A172 (cell line): ENCODE measurements at regions not wholly inside any gene's neighbourhood (a gene's known extent, or its start where the extent isn't known, plus 50 kb on each side); places are given as distances from the start of the nearest gene placed in this dataset.

Experiments
- DNase-seq: peaks from one replicate; pipeline ENCODE4 v3.0.0-alpha.2; 2015; ENCODE audit warnings: low spot score

DNA sequence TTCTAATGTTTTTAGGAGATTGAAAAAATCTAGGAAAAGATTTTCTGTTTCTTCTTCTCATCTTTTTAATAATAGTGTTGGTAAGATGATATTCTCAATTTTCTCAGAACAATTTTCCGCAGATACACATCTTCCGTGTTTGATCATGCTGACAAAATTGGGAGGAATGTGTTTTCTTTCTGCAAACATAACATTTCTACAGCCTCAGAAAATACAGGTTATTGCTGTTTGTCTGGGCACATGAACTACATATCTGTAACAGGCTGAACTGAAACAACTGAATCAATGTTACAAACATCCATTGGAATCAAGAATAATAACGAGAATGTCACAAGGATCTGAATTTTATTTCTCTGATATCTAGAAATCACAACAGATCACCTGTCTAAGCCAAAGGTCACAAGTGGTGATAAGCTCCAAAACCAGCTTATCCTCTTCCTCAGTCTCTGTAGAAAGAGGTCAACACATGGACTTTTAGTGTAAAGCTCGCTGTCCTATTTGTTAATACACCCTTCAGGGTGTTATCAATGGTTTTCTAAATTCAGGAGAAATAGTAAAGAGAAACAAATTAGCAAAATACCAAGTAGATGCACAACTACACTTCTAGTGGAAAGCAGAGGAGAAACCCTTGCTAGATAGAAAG is 197.3 kb upstream of the MARCKS start:
- DNase-seq, result no peak

DNA sequence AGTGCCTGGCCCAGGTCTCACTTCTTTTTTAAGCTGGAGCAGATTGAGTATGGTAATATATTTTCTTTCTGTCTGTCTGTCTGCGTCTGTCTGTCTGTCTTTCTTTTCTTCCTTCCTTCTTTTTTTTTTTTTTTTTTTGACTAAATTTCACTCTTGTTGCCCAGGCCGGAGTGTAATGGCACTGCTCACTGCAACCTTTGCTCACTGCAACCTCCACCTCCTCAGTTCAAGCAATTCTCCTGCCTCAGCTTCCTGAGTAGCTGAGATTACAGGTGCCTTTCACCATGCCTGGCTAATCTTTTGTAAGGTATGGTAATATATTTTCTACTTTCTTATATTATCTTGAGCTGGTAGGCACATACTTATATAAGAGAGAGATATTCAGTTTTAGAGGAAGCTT is 196.3 kb upstream of the MARCKS start:
- DNase-seq, result no peak

DNA sequence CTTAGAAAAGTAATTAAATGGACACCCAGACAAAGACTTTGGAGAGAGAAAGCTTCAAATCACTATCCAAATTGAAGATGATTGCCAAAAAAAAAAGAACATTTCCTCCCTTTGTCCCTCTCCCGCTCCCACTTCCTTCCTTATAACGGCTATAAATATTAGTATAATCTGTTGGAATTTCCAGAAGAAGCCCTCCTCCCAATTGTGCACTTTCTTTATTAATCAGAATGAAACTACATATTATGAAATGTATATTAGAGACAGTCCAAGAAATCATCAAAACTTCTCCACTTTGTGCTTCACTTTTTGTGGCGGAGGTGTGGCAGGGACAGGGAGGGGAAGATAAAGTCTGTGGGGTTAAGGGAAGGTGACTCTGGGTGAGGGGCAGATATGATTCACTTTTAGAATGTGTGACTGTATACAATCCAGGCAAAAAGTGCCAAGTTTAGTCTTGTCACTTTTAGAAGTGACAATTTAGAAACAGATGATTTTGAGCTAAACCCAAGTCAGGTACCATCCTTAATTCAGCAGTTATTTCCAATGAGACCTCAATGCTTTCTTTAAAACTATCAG is 195.0 kb upstream of the MARCKS start:
- DNase-seq, result no peak

DNA sequence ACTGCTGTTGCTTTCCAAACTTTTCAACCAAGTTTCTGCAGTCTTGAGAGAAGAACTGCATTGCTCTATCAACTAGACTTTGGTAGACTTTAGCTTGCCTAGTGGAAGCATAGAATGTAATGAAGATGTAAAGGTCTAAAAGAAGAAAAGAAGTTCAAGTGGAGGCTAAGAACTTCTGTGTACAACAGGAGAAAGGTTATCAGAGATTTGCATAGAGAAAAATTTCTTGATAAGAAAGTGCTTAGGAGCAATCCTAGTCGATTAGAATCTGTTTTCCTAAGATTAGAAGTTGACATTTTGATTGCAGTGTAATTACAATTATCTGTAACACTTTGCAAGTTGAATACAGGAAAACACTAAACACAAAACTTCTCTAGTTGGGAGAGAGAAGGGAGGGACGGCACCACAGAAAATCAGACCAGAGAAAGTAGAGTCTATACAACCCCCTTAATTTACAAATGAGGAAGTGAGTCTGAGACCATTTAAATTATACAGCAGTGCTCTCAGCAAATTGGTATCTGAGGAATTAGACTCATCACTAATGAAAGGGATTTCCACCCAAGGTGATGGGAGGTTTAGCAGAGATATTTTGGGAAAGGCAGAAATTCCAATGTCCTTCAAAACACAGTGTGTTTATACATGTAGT is 194.3 kb upstream of the MARCKS start:
- DNase-seq, result no peak

DNA sequence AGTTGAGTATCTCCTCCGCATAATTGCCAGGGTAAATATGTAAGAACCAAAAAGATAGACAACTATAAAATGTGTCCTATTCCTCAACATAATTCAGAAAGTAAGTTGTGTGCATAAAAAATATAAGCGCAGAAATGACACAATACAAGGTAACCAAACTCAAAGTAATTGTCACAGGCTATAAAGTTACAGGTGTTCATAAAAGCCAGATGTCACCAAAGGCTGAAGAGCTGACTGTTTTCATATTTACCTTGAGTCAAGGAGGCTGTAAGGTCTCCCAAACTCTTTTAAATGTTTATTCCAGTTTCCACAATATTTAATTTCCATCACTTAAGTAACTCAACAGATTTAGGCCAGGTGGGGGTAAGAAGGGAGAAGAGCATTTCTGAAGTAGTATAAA is 192.2 kb upstream of the MARCKS start:
- DNase-seq, result no peak

DNA sequence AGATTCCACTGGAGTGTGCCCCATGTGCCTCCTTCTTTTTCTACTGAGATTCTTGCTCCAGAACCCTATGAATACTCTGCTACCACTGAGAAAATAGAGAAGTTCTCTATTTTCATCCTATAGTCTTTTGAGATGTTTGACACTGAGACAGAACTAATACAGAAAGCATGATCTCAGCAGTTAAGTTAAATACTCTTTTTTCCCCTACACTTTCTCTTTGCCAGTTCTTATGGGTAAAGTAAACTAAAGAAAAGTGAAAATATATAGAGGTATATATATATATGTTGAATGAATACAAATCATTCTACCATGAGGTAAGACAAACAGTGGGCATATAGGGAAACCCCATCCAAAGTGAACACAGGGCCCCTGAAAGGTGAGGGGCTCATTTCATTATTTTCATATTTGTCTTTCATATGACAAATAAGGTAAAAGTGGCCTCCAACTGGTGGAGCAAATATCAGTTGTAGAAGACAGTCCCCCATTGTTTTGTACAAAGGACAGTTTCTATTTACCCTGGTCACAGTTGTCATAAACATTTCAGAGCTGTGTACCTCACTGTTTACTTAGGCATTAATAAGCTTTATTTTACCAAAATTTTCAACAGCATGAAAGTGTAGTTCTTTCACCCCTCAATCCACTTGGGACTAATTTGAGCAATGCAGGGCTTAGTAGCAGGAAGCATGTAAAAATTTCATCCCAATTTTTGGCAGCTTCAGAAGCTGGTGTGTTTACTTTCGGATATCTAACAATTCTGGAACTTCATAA is 188.3 kb upstream of the MARCKS start:
- no peak for DNase-seq

DNA sequence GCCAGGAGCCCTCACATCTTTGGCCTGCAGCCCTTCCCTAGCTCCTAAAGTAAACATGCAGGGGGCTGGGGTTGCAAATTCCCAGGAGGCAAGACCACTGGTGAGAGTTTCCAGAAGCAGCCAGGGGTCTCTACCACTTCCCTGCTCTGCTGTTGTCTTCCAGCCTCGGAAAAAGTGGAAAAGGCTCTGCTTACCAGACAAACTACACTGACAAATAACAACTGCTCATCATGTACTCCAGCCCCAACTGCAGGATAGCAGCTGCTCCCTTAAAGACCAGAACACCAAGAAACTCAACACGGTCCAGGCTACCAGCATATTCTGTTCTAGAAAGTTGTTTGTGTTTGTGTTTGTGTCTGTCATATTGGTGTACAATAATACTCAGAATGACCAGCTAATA is 187.5 kb upstream of the MARCKS start:
- DNase-seq, result no peak

DNA sequence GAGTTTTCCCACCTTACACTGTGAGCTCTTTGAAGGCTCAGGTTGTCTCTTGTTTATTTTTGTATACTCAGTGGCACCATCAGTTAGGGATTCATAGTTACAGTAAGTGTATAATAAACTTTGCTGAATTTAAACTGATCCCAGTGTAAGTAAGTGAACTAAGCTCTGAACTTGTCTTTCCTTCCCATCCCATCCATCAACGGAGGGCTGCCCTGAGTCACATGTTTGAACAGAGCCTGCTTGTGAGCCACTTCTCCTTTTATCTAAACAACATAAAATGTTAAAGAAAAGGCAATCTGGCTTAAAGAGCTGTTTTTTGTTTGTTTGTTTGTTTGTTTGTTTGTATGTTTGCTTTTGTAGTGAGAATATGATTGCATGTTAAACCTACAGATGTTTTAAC is 185.7 kb upstream of the MARCKS start:
- no peak for DNase-seq

DNA sequence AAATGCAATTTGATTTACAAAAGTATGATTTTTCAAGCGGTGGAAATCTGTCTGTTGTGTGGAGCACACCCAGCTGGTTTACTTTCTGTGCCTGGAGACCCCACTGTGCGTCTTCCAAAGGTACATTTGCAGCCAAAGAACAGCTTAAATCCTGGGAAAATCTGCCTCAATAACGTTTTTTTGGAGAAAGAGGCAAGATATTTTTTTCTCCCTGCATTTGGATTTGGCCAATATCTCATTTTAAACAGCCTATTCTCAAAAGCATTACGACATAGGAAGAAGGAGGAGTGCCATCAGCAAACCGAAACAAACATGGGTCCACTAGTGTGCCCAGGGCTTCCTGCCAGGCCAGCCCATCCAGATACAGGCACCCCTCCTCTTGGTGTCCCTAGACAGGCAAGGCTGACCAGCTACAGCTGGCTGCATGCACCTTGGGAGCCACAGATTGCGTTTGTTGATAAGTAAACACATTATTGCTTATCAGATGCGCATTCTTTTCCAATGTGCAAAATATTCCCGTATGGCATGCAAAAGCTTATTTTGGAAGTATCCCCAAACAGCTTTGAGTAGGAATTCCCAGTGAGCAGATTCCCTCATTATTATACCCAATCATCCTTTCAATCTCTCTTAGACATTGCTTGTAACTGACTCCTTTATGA is 184.5 kb upstream of the MARCKS start:
- DNase-seq, result peak; percentile 29

DNA sequence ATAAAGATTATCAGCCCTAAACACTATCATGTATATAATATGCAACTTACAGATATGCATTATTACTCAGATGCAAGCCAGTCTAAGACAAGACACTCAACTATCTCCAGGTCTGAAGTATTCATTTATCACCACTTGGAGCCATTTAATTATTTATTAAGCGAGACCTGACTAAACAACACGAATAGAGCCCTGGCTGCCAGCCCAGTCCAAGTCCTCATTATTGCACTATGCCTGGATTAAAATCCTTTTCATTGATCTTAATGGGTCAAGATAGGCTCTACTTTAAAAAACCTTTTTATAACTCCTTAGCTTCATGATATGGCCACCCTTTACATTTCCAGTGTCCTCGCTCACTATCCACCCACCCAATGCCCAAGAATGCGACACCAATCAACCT is 183.1 kb upstream of the MARCKS start:
- no peak for DNase-seq

DNA sequence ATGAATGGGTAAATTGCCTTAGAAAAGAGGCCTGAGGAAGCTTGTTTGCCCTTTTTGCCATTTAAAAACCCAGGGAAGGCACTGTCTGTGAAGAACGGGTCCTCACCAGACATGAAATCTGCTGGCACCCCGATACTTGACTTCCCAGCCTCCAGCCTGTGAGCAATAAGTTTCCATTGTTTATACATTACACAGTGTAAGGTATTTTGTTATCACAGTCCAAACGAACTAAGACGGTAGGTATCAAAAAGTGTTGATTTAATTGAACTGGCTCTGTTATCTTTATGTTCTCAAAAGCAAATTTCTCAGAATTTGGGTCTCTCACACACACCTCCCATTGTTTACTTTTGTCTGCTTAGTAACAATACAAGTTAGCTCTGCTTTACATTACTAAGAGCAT is 181.1 kb upstream of the MARCKS start:
- DNase-seq, result no peak

DNA sequence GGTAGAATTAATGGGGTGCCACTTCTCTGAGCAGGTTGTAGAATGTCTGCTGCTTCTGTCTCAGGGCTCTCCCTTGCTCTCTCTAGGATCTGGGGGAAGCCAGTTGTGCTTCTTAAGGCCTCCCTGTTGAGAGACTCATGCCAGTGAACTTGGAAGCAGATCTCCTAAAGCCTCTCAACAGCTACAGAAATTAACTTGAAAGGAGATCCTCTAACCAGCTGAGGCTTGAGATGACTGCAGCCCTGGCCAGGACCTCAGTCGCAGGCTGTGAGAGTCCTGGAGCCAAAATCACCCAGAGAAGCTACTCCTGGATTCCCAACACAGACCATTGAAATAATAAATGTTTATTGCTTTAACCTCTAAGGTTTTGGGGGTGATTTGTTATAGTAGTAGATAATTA is 180.2 kb upstream of the MARCKS start:
- DNase-seq, result no peak

DNA sequence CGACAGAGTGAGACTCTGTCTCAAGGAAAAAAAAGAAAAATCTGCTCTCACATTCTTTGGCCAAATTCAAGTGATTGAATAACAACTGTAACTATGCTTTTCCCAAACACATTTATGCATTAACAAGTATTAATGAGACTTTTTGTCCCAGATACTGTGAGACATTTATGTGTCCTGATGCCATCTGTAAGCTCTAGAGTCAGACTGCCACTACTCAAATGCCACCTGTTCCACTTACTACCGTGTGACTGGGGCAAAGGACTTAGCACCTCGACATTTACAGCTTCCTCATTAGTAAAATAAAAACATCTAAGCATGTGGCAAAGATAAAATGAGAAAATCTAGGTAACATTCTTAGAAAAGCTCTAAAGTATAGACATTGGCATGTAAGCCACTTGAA is 178.1 kb upstream of the MARCKS start:
- DNase-seq, result no peak

DNA sequence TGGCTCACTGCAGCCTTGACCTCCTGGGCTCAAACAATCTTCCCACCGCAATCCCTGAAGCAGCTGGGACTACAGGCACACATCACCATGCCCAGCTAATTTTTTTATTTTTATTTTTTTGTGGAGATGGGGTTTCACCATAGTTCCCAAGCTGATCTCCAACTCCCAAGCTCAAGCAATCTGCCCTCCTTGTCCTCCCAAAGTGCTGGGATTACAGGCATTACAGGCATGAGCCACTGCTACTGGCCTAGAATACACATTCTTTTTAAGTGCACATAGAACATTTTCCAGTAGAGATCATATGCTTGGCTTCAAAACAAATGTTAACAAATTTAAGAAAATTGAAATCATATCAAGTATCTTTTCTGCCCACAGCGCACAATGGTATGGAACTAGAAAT is 176.8 kb upstream of the MARCKS start:
- DNase-seq, result no peak

DNA sequence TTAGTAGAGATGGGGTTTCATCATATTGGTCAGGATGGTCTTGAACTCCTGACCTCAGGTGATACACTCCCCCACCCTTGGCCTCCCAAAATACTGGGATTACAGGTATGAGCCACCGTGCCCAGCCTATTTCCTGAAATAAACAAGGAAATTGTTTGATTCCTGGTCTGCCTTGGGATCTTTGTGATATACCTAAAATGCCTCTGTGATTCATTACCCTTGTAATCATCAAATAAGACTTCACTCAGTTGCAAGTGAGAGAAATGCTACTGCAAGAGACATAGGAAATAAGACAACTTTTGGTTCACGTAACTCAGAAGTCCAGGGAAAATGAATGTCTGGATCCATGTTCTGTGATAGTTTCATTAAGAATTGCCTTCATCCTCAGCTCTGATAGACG is 173.2 kb upstream of the MARCKS start:
- DNase-seq, result no peak

DNA sequence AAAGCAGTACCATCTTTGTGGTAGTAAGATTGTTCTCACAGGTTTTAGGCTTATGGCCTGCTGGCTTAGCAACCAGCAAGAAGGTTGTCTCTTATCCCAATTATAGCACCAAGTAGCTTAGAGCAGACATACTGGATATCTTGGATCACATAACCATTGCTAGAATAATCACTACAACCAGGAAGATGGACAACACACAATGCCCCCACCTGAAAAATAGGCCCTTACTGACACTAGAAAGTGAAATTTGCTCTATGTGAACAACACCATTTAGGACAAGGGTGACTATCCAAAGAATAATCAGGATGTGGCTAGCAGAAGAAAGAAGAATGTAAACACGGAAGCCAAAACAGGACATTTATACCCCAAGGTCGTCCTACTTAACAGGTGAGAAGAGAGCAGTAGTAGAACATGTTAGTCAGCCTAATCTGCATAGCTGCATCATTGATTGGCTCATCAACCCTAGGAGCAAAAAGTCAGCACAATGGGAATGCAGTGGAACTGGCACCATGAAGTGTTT is 172.7 kb upstream of the MARCKS start:
- no peak for DNase-seq

DNA sequence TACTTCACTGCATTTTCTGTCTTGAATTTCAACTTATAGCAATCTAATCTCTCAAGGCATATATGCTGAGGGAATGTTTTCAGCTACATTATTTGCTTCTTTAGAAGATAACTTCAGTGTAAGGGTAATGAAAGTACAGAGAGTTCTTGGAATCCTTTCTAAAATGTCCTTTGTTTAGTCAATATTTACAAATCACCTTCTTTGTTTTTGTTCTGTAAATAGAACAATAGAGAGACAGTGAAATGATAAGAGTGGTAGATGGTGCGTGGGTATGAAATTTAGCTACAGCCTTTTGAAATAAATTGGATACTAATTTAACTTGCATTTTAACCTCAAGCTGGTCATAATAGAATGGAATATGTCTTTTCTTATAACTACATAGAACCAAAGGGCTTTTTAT is 171.1 kb upstream of the MARCKS start:
- no peak for DNase-seq

DNA sequence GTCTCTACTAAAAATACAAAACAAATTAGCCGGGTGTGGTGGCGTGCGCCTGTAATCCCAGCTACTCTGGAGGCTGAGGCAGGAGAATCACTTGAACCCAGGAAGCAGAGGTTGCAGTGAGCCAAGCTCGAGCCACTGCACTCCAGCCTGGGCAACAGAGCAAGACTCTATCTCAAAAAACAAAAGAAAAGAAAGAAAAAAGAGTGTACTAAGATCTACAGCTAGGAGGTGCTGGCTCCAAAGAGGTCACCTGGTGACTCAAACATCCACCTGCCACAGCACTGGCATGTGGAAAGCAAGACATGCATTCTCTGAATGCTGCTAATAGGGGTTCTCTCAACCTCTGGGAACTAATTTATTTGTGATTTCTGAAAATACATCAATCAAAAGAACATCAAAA is 167.5 kb upstream of the MARCKS start:
- DNase-seq, result peak; percentile 23

DNA sequence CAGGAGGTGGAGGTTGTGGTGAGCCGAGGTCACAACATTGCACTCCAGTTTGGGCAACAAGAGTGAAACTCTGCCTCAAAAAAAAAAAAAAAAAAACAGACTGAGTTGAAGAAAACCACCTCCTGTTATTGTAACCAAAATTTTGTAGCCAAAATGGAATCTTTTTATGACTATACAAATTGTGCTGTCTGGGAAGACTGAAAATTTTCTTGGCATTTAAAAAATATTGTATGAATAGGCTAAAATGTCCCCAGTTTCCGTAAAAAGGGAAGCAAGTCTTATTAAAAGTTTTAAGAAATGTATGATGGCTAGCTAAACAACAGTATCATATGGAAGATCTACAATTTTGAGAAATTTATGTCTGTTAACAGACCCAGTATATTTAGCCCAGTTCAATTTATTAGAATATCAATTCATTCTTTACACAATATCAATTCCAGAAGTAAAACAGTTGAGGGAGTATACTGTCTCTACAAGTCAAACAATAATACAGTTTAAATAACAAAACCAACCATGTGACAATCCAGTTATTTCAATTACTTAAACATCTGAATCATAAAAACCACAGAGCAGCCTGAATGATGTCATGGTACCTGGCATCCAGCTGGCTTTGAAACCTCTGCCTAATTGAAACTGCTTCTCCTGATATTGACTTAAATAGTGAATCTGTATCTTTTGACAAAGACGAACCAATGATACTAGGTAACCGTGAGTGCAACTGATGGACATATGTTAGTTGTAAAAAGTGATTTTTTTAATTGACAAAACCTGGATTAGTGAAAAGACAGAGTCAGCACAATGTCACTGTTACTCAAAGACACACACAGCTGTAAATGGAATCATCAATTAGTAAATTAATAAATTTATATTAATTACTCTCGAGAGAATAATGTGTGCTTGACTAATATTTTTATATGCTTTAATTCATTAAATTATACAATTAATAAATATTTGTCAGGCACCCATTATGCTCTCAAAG is 166.6 kb upstream of the MARCKS start:
- peak; percentile 86 for DNase-seq

DNA sequence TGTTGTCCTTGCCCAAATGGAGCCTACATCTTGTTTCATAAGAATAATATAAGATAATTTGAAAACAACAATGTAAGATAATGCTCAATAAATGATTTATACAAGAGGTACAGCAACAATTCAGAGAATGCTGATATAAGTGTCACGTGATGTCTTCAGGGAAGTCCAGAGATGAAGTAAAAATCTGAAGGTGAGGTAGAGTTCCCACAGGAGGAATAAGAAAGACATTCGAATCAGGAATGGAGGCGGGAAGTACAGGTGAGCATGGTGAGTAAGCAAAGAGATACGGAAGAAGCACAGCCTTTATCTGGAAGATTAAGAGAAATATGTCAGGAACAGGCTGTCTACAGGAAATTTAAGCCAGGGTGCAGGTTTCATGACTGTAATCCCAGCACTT is 165.9 kb upstream of the MARCKS start:
- no peak for DNase-seq

DNA sequence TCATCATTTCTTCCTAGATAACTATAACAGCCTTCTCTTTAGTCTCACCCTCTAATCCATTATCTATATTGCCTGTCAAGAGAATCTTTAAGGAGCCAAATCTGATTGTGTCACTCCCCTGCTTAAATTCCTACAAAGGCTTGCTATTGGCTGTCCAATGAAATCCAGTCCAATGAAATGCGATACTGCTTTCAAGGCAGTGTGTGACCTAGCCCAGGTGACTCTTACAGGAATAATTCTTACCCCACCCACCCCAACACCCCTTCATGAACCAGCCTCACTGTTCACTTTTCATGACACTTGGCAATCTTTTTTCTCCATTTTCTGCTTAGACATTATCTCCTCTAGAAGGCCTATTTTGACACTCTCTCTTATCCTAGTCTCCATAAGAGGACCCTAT is 163.3 kb upstream of the MARCKS start:
- DNase-seq, result no peak
